NT2/D1 (cell line): ENCODE measurements at regions not wholly inside any gene's neighbourhood (a gene's known extent, or its start where the extent isn't known, plus 50 kb on each side); places are given as distances from the start of the nearest gene placed in this dataset.
"Not testable (repeated sequence)": the region's sequence is repeated elsewhere in the genome, so short reads cannot be mapped to it uniquely, and the experiment has no call there.

Experiments
- YY1 ChIP-seq: IDR thresholded peaks from 2 replicates; pipeline ENCODE4 v1.6.1; 2011; ENCODE audit not compliant: insufficient read length, insufficient read depth
- ZNF274 ChIP-seq: IDR thresholded peaks from 2 replicates; pipeline ENCODE4 v1.6.1; 2011; ENCODE audit warnings: mild to moderate bottlenecking, low read depth, low read length

GRCh38 chr5:167108266-167108665, 1183.2 kb upstream of the WWC1 start:
- not testable (repeated sequence) for TF ChIP-seq ZNF274, YY1
